Hematopoietic multipotent progenitor cell treated with erythropoietin and hydrocortisone succinate and interleukin-3 and kit ligand, for 15 days (in vitro differentiated cells): ENCODE measurements at regions not wholly inside any gene's neighbourhood (a gene's known extent, or its start where the extent isn't known, plus 50 kb on each side); places are given as distances from the start of the nearest gene placed in this dataset.
A peak's percentile ranks its signal among the peaks of the same experiment; 100 is the strongest.
"Not testable (repeated sequence)": the region's sequence is repeated elsewhere in the genome, so short reads cannot be mapped to it uniquely, and the experiment has no call there.

Experiments
- DNase-seq: peaks from one replicate; pipeline ENCODE4 v3.0.0-alpha.2; 2015; ENCODE audit warnings: low spot score

DNA sequence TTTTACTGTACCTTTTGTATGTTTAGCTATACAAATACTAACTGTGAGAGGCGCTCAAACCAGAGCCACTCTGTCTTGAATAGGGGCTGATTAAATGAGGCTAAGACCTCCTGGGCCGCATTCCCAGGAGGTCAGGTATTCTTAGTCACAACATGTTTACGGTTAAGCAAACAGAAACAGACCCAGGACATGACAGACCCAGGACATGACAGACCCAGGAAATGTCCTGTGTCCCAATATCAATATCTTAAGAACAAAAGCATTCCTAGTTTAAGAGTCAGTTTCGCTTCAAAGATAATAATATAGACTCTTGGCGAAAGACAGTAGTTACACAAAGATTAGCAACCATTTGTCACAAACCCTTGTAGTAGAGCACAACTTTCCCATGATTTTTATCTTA is 304.5 kb downstream of the CCSER2 start:
- DNase-seq = no peak

- no peak for DNase-seq
Measured at GRCh38 chr10:84634636-84635035, 306.2 kb downstream of the CCSER2 start.

- DNase-seq = not testable (repeated sequence)
Measured at GRCh38 chr10:84650628-84651027, 322.2 kb downstream of the CCSER2 start.

- no peak for DNase-seq
Measured at GRCh38 chr10:84654671-84655070, 326.3 kb downstream of the CCSER2 start.

- DNase-seq = no peak
Measured at GRCh38 chr10:84659027-84659426, 330.6 kb downstream of the CCSER2 start.

DNA sequence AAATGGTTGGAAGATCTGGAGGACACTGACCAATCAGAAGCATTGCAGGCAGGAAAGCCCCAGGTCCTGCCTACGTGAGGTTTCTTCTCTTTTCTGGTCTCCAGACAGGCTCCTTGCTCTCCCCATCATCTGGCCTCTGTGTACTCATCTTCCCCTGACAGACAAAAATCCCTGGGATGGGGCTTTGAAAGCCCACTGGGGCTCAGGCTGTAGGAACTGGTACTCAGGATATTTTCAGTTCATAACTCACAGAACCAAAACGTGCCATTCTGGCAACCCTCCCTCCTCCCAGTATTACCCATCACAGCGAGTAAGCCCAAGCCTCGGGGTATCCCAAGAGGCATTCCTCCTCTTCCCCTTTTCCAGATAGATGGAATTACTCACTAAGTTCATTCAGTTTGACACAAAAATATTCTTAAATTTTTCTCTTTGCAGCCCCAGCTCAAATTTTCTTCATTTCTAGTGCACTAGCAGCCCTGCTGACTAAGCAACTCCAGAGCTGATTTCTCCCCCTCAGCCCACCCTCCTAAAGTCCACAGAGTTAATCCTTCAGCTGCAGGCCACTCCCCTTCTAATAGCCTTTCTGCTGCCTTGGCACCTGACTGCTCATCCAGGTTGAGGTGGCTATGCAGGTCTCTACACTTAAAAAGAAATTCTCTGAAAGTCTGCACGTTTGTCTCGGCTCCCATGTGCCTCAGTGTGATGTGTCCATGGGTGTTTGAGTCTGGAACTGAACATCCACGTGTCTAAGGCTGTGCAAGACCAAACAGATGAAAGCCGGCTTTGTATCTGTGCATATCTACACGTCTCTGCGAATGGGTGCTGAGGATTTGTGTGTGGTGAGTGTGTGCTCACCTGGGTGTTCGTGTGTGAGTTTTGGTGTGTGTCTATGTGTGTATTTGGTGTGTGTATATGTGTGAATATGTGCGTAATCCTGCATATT is 331.4 kb downstream of the CCSER2 start:
- DNase-seq = no peak

GRCh38 chr10:84660450-84661159 is 332.2 kb downstream of the CCSER2 start:
- DNase-seq = no peak

DNA sequence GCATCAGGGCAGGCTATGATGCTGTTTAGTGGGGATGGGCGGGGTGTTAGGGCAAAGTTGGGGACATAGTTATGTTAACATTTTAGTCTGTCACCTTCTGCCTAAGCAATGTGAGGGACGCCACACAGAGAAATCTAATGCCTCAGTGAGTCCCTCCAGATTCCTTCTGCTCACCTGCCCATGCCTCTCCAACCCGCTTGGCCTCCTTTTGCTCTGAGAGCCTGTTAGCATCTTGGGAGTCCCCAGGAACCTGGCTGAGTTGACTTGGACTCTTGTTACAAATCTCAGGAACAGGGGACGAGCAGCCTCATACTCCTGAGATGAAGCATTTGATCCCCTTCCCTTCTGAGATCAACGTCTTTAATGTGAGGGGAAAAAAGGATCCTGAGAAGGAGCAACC is 336.8 kb downstream of the CCSER2 start:
- no peak for DNase-seq

- DNase-seq = peak; percentile 20
Measured at GRCh38 chr10:84665883-84666463, 337.6 kb downstream of the CCSER2 start.

GRCh38 chr10:84668186-84668763 is 339.9 kb downstream of the CCSER2 start:
- DNase-seq = no peak

DNA sequence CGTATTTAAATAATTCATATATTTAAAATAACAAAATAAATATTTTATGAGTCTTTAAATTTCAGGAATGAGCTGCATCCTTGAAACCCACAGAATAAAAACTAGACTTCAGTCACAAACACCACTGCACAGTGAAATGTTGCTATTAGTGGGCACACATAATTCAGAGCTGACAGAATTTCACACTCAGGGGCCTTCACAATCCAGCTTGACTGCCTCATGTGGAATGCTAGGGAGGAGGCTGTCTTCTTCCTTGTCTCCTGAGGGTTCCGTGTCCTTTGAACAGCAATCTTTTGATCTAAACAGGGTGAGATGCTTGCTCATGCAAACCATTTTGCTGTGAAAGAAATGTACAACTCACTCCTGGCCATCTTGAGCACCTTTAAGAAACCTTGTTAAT is 346.7 kb downstream of the CCSER2 start:
- DNase-seq = no peak

- no peak for DNase-seq
Measured at GRCh38 chr10:84676536-84676935, 348.1 kb downstream of the CCSER2 start.

DNA sequence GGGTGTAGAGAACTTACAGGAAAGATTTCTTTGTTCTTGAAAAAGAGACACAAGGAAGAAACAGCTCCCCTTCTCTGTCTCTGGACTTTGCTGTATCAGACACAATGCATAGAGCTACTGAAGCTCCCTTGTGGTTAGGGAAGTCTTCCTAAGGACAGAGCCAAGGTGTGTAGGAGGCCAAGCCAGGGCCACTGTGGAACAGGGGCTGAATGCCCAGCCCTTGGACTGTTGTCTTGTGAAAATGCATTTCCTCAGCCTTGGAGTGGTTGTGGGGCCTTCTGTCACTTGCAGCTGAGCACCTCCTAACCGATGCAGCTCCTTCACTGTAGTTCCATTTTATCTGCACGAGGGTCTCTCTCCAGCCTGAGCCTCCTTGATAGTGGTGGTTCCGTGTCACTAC is 353.4 kb downstream of the CCSER2 start:
- DNase-seq = no peak

DNA sequence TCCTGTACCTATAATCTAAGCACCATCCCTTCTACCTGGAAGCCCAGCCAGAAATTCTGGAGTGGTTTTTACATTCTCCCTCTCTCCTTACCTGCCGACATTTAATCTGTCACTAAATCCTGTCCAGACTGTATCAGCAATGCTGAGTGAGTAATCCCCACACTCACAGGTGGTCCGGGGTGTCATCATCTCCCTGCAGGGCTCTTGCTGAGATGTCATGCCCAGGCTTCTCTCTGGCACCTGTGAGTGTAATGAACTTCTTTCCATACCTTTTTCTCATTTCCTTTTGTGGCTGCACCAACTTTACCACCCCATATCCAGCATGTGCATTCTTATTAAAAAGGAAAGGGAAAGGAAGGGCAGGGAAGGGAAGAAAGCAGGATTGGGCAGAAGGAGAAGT is 355.2 kb downstream of the CCSER2 start:
- DNase-seq = no peak

DNA sequence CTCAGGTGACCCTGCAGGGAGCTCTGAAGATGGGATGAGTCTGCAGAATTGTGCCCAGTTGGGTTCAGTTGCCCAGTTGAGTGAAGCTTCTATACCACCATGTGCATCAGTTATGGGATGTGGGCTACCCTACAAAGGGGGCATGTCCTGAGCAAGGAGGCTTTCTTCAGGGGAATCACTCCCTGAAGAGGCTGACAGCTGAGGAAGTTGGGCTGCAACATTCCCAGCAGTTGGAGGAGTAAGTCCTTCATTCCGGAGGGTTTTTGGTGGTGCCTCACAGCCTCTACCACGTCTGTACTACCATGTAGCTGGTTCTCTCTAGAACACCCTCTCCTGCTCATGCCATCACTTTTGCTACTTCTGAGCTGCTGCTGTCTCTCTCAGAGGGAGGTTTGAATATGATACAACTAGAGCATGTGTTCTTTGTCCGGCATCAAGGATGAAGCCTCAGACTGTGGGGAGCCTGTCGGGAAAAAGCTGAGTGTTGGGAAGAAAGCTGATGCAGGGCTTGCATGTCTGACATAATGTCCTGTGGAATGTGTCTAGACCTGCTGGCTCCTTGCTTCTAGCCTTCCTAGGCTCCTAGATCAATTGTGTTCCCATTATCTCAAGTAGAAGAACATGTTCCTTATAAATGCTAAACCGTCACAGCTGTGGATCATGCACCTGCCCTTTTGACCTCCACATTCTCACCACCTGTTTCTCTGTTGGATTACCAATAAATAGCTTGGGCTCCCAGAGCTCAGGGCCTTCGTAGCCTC is 355.8 kb downstream of the CCSER2 start:
- DNase-seq = no peak

GRCh38 chr10:84685047-84685660 is 356.8 kb downstream of the CCSER2 start:
- DNase-seq = no peak

DNA sequence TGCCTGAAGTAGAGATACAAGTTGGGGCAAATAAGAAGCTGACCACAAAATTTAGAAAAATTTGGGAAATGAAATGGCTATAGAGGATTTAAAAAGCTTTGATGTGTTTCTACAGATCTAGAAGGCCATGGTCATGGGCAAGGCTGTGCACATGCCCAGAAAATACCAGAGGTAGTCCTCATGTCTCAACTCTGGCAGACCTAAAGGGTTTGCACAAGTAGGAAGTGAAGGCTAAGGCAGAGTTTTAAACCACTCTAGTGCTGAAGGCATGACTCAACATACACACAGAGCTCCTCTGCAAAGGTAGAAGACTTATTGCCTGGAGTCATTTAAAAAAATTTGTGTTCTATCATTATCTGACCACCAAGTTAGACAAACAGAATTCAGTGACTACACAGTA is 364.6 kb downstream of the CCSER2 start:
- DNase-seq = no peak

DNA sequence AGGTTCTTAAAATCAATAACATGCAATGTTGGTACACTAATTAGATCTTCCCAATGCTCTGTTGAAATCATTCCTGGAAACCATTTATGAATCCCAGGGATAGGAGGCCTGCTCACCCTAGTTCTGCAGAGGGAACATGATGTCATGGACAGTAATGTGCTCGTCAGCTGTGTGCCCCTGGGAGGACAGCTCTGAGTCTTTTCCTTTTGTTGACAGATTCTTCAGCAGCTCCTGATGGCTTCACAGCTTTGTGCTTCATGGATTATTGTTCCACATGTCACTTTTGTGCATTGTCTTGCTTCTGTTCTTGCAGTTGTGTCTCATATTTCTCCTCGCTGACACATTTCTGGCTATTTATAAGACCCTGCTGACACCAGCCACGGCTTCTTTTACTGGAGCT is 367.5 kb downstream of the CCSER2 start:
- no peak for DNase-seq

- DNase-seq = no peak
Measured at GRCh38 chr10:84696610-84697009, 368.2 kb downstream of the CCSER2 start.

- DNase-seq = no peak
Measured at GRCh38 chr10:84698989-84699388, 370.6 kb downstream of the CCSER2 start.

- DNase-seq = no peak
Measured at GRCh38 chr10:84700668-84701369, 372.4 kb downstream of the CCSER2 start.
